A204.1 (cell line): ENCODE measurements at regions not wholly inside any gene's neighbourhood (a gene's known extent, or its start where the extent isn't known, plus 50 kb on each side); places are given as distances from the start of the nearest gene placed in this dataset.
"Not testable (repeated sequence)": the region's sequence is repeated elsewhere in the genome, so short reads cannot be mapped to it uniquely, and the experiment has no call there.

Source experiments
- FAIRE-seq: peaks from 2 replicates; lab custom pipeline; 2012; peaks lifted over from hg19 to GRCh38; lab: Jason Lieb, UNC

DNA sequence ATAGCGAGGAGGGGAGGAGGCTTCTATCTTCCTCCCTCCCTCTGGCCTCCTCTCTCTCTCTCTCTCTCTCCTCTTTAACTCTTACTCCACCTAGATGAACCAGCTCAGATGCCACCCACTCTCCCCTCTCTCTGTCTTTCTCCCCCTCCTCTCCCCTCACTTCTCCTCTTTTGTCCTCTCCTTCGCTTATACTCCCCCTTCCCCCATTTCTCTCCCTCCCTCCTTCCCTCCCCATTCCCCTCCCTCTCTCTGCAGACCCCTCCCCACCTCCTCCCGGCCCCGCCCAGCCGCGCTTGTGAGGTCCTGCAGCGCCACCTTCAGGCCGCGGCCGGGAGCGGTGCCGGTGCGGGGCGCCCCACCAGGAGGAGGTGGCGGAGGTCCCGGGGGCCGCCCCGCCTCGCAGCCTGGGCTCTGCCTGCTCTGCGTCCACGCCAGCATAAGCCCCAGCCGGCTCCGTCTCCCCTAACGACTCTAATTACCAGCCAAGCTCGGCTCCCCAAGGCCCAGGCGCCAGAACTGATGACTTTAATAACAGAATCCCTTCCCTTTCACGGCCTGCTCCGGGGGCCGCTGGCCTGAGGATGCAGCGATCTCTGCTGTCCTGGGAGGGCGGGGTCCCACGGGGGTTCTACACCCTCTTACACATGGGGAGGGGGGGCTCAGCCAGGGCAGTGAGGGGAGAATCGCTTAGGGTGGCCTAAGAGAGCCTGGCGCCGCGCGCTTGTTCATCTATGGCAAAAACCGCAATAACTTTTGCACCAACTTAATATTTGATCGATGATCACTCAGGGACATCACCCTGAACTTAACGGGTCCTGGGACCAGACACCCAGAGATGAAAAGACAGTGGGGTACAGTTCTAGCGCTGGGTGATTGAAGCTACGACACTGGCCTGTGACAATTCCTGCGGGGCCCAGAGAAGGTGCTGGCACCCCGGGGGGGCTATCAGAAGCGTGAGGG is 637.3 kb downstream of the MATN1 start:
- no peak for FAIRE-seq

DNA sequence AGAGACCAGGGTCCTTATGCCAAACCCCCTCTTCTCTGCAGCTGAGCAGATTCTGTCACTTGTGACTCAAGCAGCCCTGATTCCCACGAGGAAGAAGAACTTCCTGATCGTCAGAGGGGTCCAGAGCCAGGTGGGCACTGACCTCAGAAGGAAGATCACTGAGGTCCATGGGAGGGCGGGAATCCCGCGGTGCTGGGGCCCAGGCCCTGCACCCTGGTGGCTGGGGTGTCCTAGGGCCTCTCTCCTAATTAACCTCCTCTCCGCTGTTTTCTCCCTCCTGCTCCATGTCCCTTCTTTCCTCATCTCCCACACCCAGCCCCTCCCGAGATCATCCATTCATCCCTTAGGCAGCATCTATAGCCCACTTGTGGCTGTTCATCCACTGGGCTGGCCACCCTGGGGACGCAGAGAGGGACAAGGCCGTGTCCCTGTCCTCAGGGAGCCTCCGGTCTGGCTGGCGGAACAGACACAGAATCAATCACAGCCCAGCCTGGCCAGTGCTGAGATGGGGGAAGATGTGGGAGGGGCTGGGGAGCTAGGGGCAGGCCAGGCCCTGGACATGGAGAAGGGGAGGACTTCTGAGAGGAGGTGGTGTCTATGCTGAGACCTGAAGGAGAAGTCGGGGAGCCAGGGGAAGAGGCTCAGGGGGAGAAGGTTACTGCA is 638.3 kb downstream of the MATN1 start:
- no peak for FAIRE-seq

DNA sequence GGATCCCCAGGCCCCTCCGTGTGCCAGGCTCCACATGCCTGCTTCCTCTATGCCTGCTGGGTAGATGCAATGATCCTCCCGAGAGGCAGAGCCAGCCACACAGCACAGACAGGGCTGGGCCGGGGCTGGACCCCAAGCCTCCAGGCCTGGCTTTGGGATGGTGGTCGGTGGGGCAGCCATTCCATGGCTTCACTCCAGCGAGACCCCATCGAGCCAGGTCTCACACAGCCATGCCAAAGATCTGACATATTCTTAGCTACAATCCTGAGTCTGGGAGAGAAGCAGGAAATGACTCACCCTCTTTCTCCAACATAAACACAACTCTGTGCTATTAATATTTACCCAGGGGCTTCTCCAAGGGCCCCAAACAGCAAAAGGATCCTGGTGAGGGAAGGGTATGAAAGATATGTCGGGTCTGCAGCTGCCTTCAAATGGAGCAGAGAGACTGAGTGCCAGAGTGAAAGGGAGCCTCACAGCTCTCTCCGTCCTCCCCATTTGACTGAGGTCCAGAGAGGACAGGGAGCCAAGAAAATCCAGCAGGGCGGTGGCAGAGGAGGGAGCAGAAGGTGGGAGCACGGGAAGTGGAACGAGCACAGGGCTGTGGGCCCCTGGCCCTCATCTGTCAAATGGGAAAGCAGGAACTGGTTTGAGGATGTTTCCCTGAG is 639.5 kb downstream of the MATN1 start:
- FAIRE-seq: no peak

DNA sequence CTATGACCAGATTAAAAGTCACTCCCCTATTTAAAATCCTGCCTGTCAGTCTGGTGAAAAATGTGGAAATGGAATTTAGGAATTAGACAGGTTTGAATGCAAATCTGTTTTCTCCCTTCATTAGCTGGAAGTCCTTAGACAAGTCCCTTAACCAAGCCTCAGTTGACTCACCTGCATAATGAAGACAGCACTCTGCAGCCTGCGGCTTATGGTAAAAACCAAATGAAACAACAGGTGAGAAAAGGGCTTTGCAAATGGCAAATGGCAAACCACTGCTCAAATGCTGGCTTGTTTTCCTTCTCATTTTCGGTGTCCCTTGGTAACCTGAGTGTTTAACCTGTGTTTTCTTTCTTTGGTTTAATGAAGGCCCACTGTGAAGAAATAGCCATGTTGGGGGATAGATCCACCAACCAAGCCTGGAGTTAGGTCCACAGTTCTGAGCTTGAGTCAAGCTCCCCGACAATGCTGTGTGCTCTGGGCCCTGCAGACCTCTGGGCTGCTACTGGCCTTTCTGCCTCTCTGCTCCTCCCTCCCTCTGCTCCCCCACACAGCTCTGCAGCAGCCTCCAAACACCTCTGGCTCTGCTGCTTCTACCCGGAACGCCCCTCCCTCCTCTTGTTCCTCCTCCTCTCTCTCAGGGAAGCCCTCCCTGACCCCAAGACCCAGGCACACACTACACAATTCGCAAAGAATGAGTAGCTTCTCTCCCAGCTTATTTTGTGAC is 641.8 kb downstream of the MATN1 start:
- FAIRE-seq: no peak

DNA sequence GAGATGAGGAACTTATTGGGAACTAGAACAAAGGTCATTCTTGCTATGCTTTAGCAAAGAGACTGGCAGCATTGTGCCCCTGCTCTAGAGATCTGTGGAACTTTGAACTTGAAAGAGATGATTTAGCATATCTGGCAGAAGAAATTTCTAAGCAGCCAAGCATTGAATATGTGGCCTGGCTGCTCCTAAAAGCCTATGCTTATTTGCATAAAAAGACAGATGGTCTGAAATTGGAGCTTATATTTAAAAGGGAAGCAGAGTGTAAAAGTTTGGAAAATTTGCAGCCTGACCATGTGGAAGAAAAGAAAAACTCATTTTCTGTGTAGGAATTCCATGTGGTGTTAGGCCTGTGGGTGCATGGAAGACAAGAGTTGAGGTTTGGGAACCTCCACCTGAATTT is 647.5 kb downstream of the MATN1 start:
- not testable (repeated sequence) for FAIRE-seq

DNA sequence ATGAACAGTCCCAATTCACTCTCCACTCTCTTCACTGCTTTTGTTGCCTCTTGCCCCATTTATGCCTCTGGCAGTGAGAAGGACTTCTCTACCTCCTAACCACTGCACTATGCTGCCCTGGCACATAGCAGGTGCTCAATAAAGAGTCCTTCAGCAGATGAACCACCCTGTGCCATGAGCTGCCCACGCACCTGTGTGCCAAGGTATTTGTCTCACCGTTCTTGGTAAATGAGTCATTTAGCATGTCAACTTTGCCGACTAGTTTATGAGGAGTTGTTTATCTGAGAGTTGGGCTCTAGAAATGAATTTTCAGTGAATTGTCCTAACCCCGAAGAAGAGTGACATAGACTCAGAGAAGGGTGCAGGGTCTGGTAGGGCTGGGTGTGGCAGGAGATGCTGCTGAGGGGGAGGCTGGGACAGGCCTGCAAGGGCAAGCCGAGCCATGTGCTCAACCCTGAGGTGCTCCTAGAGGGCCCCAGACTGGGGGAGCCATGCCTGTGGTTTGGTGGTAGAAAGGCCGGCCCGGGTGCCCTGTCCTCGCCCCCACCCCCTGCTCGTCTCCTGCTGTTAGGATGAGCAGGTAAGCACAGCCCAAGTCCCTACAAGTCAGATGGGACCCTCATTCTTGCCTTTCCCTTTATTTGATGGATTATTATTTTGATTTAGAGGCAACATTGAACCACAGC is 654.5 kb downstream of the MATN1 start:
- no peak for FAIRE-seq

DNA sequence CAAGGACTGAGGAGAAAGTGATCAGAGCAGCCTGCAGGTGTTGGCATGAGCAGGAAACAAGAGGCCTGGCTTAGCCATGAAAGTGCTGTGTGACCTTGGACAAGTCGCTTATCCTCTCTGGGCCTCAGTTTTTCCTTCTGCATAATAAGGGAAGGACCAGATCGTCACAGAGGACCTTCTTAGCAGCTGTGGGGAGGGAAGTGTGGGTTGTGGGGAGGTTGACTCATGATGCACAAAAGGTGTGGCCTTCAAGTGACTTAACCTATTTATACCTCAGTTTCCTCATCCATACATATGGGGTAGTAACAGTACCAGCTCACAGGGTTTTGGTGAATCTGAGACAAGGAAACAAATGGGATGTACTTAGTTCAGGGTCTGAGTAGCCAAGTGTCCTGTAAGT is 658.8 kb downstream of the MATN1 start:
- FAIRE-seq: no peak

DNA sequence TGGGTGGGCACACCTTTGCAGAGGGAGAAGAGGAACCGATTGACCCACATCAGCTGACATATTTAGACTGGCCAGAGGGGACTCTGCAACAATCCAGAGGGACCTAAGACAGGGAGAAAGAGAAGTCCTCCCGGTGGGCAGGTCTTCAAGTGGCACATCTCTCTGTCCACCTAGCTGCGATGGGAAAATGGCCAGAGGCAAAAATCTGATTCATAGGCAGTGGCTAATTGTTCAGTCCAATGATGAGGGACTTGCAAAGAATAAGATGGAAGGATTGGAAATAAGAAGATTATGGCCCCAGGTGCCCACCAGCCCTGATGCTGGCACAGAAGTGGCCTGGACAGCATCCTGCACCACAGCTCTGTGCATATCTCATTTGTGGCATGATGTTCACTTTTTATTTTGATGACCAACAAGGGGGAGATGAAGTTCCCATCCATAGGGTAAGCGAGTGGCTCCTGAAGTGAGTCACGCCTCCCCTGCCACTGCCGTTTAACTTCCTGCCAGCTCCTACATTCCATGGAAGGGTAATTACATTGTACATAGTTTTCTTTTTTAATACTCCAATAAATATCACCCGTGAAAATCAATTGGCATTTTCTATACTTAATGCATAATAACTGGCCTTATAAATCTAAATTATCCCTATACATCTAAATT is 659.6 kb downstream of the MATN1 start:
- FAIRE-seq: no peak

DNA sequence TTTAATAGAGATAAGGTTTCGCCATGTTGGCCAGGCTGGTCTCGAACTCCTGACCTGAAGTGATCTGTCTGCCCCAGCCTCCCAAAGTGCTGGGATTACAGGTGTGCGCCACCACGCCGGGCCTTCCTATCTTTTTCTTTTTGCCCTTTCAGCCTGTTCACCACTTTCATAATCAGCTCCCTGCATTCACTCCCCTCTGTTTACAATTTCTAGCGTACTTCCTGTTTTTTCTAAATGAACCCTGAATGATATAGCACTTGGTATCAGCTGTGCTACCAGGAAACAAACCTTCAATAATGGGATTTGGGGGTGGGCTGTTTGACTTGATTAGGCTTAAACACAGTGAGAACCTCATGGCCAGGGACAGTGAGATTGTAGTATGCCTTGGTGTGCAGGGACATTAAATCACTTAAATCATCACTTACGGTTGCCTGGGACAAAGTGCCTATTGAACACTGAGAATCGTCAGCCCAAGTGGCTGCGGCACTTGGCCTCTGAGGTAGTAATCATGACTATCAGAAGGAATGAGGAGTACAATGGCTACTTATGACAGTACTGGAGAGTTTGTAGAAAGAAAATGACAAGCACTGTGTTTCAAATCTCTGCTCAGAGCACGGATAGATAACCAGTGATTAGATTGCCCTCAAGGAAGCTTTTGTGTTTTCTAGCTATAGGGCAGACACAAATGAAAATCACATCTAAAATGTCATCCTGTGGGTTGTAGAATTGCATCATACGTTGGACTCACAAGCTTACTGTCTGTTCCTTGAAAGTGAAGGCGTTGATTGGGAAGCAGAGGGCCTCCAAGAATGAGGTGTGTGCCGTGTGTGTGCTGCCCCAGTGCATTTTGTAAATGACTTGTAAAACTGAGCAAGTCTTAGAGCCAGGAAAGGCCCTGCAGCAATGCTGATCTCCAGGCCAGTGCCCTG is 661.8 kb downstream of the MATN1 start:
- no peak for FAIRE-seq

DNA sequence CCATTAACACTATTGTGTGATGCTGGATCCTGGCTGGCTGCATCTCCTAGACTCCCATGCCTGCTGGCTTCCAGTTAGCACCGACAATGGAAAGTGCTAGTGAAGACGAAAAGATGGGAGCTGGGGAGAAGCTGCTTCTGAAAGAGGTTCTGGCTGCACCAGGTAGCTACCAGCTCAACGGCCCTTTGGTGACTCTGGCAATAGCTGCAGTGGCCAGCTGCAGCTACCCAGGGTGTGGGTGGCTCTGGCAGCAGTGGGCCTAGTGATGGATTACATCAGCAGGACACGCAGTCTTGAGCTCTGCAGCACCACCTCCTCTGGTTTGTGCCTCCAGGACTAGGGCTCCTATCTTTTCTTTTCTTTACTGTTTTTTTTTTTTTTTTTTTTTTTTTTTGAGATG is 662.6 kb downstream of the MATN1 start:
- FAIRE-seq: no peak

DNA sequence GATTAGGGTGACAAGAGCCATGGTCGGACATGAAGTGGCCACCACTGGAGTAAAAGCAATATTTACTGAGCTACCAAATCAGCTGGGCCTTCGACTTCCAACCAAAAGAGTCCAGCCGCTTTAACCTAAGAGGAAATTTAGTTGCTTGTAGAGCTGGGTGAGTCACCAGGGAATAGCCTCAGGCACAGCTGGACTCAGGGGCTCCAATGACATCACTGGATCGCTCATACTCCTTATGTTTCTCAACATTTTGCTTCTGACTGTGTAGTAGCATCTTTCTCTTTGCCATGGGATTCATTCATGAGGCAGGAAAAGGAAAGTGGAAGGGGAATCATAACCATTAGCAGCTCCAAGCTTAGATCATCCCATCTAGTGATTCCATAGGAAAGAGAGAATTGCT is 664.4 kb downstream of the MATN1 start:
- FAIRE-seq: no peak

DNA sequence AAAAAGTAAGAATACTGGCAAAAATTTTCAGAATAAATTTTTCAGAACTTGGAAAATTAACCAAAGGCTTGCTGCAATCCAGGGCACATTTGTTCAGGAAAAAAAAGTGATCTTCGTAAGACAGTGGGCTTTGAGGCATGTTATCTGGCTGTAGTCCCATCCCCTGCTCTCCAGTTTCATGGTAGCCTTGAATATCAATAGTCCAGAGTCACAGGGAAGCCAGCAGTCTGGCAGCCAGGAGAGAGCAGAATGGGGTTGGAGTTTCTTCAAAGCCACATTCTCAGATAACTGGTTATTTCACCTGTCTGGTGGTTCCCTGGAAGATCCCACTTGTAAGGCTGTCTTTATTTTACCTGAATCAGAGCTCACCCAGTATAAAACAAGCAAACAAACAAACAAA is 669.3 kb downstream of the MATN1 start:
- FAIRE-seq: no peak

DNA sequence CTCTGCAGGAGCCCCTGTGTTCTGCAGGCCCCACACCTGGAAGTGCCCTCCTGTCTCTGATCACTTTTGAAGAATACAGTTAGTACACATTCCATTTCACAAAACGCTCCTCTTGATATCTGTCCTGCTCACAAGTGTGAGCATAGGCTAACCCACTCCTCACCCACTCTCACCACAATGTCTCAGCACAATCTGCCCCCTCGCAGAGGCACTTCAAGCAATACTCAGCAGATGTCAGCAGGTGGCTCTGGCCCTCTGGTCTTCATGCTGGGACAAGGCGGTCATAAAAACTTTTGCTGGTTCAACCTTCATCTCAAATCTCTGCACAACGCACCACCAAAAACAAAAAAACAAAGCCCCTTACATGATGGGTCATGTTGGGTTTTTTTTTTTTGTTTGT is 671.2 kb downstream of the MATN1 start:
- FAIRE-seq: no peak

DNA sequence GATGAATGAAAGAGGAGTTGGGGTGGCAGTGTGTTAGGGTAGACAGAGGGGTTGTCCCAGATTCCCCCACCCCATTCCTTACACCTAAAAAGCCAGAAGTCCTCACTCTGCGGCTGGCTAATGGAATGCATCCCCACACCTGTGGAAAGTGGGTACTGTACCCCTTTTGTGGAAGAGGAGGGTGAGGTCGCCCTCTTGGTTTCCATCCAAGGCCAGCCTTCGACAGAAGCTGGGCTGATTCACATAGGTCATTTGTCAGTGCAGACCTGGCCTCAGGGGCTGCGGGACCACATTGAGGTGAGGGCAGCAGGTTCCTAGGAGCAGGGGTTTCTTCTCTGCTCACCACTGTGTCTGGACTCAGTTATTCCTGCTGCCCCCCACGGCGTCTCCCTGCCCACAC is 671.6 kb downstream of the MATN1 start:
- no peak for FAIRE-seq

DNA sequence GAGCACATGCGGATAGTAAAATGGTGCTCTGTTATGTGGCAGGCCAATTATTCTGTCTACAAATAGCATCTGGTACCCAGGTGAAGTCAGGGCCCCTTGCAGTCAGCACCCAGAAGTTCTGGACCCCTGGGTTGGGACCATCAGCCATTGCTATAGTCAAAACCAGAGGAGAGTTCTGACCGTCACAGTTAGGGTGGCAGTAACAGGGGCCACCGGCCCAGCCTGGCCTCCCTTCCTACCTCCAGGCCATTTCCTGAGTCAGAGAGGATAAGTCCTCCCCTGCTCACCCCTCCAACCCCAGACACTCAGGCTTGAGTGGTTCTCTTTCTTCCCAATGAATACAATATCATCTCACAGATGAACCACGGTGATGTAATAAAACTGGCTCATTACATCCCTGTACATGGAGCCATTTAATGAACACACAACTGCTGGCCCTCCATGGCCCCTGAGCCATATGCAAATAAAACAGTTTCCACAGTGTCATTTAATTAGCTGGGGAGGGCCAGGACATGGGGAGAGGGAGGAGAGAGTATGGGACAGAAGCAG is 673.6 kb downstream of the MATN1 start:
- FAIRE-seq: no peak

DNA sequence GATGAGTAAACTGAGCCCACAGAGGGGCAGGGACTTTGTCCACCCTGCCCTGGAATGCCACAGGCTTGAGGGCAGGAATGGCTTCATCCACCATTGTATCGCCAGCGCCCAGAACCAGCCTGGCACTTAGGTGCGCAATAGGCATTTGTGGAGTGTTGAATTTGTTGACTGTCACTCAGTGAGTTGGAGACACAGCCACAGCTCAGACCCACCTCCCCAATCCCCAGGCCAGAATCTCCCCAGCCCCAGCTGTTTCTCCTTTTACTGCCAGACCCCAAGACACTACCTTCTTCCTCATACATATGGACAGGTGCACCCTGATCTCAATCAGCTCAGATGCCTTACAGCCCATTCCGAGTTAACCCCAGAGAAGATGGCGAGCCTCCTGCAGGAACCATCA is 674.5 kb downstream of the MATN1 start:
- FAIRE-seq: no peak

DNA sequence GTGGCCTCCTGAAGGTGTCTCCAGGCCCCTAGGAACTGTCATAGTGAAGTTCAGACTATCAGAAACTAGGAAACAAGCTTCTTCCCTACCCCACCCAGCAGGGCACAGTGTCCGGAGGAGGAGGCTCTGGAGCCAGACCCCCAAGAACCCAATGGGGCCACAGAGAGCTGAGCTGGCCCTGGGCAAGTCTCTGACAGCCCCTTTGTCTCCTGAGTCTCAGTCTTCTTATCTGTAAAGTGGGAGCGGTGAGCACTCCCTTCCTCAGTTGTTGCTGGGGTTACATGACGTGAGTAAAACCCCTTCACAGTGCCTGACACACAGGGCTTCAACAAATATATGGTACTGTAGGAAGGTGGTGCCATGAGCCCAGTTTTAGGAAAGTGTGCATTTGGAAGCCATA is 675.8 kb downstream of the MATN1 start:
- no peak for FAIRE-seq

DNA sequence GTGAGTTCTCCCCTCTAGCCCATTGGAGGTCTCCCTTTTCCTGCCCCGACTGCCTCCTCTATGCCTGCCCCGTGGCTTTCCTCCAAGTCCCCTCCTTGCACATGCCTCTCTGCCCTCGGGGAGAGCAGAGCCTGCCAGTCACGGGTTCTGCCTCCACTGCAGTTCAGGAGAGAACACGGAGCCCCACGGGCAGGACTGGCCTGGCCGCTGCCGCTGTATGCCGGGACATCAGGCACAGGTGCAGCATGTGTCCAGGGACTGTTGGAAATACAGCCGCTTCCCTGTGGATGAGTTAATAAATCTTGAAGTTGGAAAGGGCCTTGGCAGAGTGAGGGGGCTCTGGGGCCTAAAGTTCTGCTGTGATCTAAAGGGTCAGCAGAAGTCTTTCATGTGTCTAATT is 676.6 kb downstream of the MATN1 start:
- no peak for FAIRE-seq

DNA sequence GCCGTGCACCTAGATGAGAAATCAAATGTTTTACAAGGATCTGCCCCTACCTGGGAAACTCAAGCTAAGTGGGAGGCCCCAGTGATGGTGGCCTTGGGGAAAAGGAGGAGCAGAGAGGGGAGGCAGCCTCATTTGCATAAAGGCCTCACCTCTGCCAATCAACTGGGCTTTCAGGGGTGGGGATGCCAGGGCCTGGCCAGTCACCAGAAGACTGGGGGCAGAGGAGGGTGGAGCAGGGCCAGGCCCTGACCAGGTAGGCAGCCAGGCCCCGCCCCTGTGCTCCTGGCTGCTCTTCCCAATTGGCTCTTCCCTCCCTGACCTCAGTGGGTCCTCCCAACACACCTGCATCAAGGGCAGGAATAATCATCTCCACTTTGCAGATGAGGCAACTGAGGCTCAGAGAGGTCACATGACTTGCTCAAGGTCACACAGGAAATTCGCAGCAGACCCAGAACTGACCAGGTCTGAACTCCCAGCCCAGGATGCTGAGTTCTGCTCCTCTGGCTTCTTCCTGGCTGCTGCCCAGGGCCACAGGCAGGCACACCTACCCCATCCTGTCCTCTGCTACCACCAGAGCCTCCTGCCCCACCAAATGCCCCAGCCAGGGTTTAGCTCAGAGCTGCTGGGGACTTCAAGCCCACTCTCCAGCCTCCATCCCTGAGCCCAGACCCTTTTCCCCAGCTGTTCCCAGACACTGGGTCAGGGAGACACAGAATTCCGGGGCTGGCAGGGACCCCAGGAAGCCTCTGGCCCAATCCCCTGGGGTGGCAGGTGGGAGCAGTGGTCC is 677.9 kb downstream of the MATN1 start:
- no peak for FAIRE-seq
